B cell (primary cell): ENCODE measurements at regions not wholly inside any gene's neighbourhood (a gene's known extent, or its start where the extent isn't known, plus 50 kb on each side); places are given as distances from the start of the nearest gene placed in this dataset.

ENCODE experiments used
- ATAC-seq: fragments of 200-7000 bp; cut with Tn5 transposase; one replicate; pipeline ENCODE4 v1.10.0; 2021; ENCODE audit warnings: low read depth, mild to moderate bottlenecking, moderate number of reproducible peaks, moderate library complexity
- CTCF ChIA-PET: fragments of 350-600 bp; sonication (Branson Sonifier 250); formaldehyde crosslinking; loops from one replicate; lab custom pipeline; 2021; ENCODE audit warnings: antibody characterized with exemption, inconsistent platforms; lab: Charles Lee
- POLR2A ChIA-PET: fragments of 350-600 bp; sonication (Branson Sonifier 250); formaldehyde crosslinking; loops from one replicate; lab custom pipeline; 2021; ENCODE audit warnings: antibody characterized with exemption; lab: Charles Lee
- DNase-seq: peaks from one replicate; pipeline ENCODE4 v3.0.0; 2013
- H2AFZ ChIP-seq: 2 replicates; pipeline ENCODE4 v1.6.1; 2012; ENCODE audit warnings: mild to moderate bottlenecking, low read depth, low read length; ENCODE audit not compliant: insufficient read depth, poor library complexity, severe bottlenecking
- H3K27ac ChIP-seq, 2 donors: 1 replicate in 1 of 2; 2 replicates in 1 of 2; pipeline ENCODE4 v1.5.1; 2012 to 2013; ENCODE audit warnings: low read length in 2 of 2, mild to moderate bottlenecking in 2 of 2, moderate library complexity in 1 of 2
- H3K27me3 ChIP-seq, 4 experiments: fragments of 200-600 bp in 1 of 4; sonication (generic) in 1 of 4; replicated peaks in 1 of 4; 1 replicate in 2 of 4; 2 replicates in 2 of 4; pipeline versions ENCODE4 v1.6.1 to v1.7.0; 2013 to 2016; ENCODE audit warnings: low read length in 3 of 4, mild to moderate bottlenecking in 2 of 4, mixed read lengths in 1 of 4, moderate library complexity in 1 of 4; ENCODE audit not compliant: insufficient read depth in 4 of 4, control insufficient read depth in 3 of 4; ENCODE audit errors: control extremely low read depth in 1 of 4
- H3K36me3 ChIP-seq, 2 experiments: replicated peaks in 1 of 2; 1 replicate in 1 of 2; 2 replicates in 1 of 2; pipeline versions ENCODE4 v1.6.1 to v1.7.1; 2013; ENCODE audit warnings: low read length in 1 of 2; ENCODE audit not compliant: insufficient read depth in 2 of 2, control insufficient read depth in 1 of 2; ENCODE audit errors: control extremely low read depth in 1 of 2, extremely low read depth in 1 of 2
- H3K4me1 ChIP-seq, 2 donors: fragments of 200-600 bp in 1 of 2; sonication (generic) in 1 of 2; 1 replicate in 1 of 2; 2 replicates in 1 of 2; pipeline versions ENCODE4 v1.5.1 to v1.6.1; 2013 to 2017; ENCODE audit warnings: low read length in 2 of 2; ENCODE audit not compliant: control insufficient read depth in 2 of 2, insufficient read depth in 2 of 2
- H3K4me2 ChIP-seq: replicated peaks from 2 replicates; pipeline ENCODE3; 2012; ENCODE audit warnings: mild to moderate bottlenecking, low read depth, low read length; ENCODE audit not compliant: poor library complexity, severe bottlenecking
- H3K4me3 ChIP-seq, 5 experiments: fragments of 200-600 bp in 1 of 5; sonication (generic) in 1 of 5; 1 replicate in 3 of 5; 2 replicates in 2 of 5; pipeline versions ENCODE4 v1.5.1 to v1.7.0; 2011 to 2016; ENCODE audit warnings: low read length in 4 of 5, mild to moderate bottlenecking in 4 of 5, low read depth in 2 of 5, control low read depth in 1 of 5, moderate library complexity in 1 of 5; ENCODE audit not compliant: insufficient read depth in 1 of 5; ENCODE audit errors: control extremely low read depth in 1 of 5, extremely low read depth in 1 of 5
- H3K79me2 ChIP-seq: fragments of 200-600 bp; sonication (generic); one replicate; pipeline ENCODE4 v1.6.0; 2016; ENCODE audit warnings: low read length; ENCODE audit not compliant: control insufficient read depth, insufficient read depth
- H3K9ac ChIP-seq: fragments of 200-600 bp; sonication (generic); 2 replicates; pipeline ENCODE4 v1.6.1; 2017; ENCODE audit warnings: mild to moderate bottlenecking, low read length, moderate library complexity
- H3K9me3 ChIP-seq, 3 donors: one replicate each; pipeline versions ENCODE4 v1.6.1 to v1.7.1; 2013; ENCODE audit warnings: low read length in 2 of 3; ENCODE audit not compliant: control insufficient read depth in 2 of 3, insufficient read depth in 1 of 3; ENCODE audit errors: control extremely low read depth in 1 of 3
- H4K20me1 ChIP-seq: 2 replicates; pipeline ENCODE4 v1.6.0; 2012; ENCODE audit warnings: mild to moderate bottlenecking, low read length; ENCODE audit not compliant: insufficient read depth, control insufficient read depth, poor library complexity, severe bottlenecking
- H3K27ac Mint-ChIP-seq: one replicate; pipeline ENCODE4 v1.8.0; 2021; ENCODE audit warnings: mixed read lengths
- H3K27me3 Mint-ChIP-seq: one replicate; pipeline ENCODE4 v1.8.0; 2021; ENCODE audit warnings: mixed read lengths
- H3K4me1 Mint-ChIP-seq: one replicate; pipeline ENCODE4 v1.8.0; 2021; ENCODE audit warnings: mixed read lengths
- H3K4me3 Mint-ChIP-seq: one replicate; pipeline ENCODE4 v1.8.0; 2021; ENCODE audit warnings: mixed read lengths
- H3K9me3 Mint-ChIP-seq: one replicate; pipeline ENCODE4 v1.8.0; 2022; ENCODE audit warnings: mixed read lengths; ENCODE audit not compliant: insufficient read depth
- EZH2 ChIP-seq: IDR thresholded peaks from 2 replicates; pipeline ENCODE4 v1.6.1; 2012; ENCODE audit warnings: borderline replicate concordance, low read depth, mild to moderate bottlenecking, moderate library complexity, low read length; ENCODE audit not compliant: insufficient read depth, poor library complexity, severe bottlenecking
- WGBS: methylation state at CpG from one replicate; pipeline ENCODE4 v1.1.5; 2013; ENCODE audit warnings: missing lambda C conversion rate; ENCODE audit not compliant: insufficient coverage; 5-methylcytosine and 5-hydroxymethylcytosine counted together
- intact Hi-C: fragments of 100-400 bp; cut with micrococcal nuclease; formaldehyde crosslinking; loops from one replicate; pipeline ENCODE4 v1.10.0; 2022
- TF ChIP-seq, protein P1 (sequence below): fragments of 200-600 bp; IDR thresholded peaks from one replicate; pipeline ENCODE4 v1.8.0; 2022; ENCODE audit warnings: antibody characterized with exemption, mild to moderate bottlenecking

GRCh38 chr9:129495620-129496472 is 125.1 kb downstream of the C9orf50 start:
- Mint-ChIP-seq H3K27ac (peak overlapping the region; percentile 37), H3K4me1 (peaks cover 19% of the 10 kb centered on the region), H3K9me3 (no peaks in the 10 kb centered on the region), H3K4me3 (peak overlapping the region; percentile 82), H3K27me3 (peaks cover 20% of the 10 kb centered on the region)
- Histone ChIP-seq H3K4me3 (peak overlapping the region; percentile 46 to 63 (median 56)), H3K27me3 (peaks cover 0 to 31% (median 11%) of the 10 kb centered on the region in 4 experiments), H3K36me3 (no peaks in the 10 kb centered on the region), H4K20me1 (no peaks in the 10 kb centered on the region), H3K9me3 (peaks cover 0 to 10% (median 0%) of the 10 kb centered on the region in 3 donors), H3K27ac (no peak overlapping the region), H3K9ac (peak overlapping the region; percentile 72), H3K4me1 (peaks cover 20 to 21% of the 10 kb centered on the region in 2 donors), H3K4me2 (peak overlapping the region; percentile 98), H2AFZ (peak overlapping the region; percentile 57), H3K79me2 (no peaks in the 10 kb centered on the region)
- ATAC-seq (peak; percentile 77), DNase-seq (peak; percentile 73)
- intact Hi-C loops, result loop anchor here (1.0 kb wide), 3 partner anchors 8 to 386 kb away; partner anchors contain the start of gene CRAT
- 35% methylated on average over 40 of the region's 50 CpGs for WGBS
- CTCF ChIA-PET, result interaction anchor here (0.6 to 1.7 kb wide), 6 partner anchors 35 to 322 kb away, joined by 3 to 9 read pairs (median 4); no protein-coding TSS in a partner anchor
- POLR2A ChIA-PET, result interaction anchor here (1.2 to 1.4 kb wide), 4 partner anchors 12 to 83 kb away, joined by 3 to 6 read pairs (median 4); no protein-coding TSS in a partner anchor
- TF ChIP-seq, protein P1, sequence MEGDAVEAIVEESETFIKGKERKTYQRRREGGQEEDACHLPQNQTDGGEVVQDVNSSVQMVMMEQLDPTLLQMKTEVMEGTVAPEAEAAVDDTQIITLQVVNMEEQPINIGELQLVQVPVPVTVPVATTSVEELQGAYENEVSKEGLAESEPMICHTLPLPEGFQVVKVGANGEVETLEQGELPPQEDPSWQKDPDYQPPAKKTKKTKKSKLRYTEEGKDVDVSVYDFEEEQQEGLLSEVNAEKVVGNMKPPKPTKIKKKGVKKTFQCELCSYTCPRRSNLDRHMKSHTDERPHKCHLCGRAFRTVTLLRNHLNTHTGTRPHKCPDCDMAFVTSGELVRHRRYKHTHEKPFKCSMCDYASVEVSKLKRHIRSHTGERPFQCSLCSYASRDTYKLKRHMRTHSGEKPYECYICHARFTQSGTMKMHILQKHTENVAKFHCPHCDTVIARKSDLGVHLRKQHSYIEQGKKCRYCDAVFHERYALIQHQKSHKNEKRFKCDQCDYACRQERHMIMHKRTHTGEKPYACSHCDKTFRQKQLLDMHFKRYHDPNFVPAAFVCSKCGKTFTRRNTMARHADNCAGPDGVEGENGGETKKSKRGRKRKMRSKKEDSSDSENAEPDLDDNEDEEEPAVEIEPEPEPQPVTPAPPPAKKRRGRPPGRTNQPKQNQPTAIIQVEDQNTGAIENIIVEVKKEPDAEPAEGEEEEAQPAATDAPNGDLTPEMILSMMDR, result no peak
- TF ChIP-seq EZH2, result no peak
